ENCODE measurements at regions not wholly inside any gene's neighbourhood (a gene's known extent, or its start where the extent isn't known, plus 50 kb on each side); places are given as distances from the start of the nearest gene placed in this dataset.
A peak's percentile ranks its signal among the peaks of the same experiment; 100 is the strongest.

GRCh38 chr1:201755200-201755599, 73.8 kb upstream of the IPO9 start:
- no peak for FAIRE-seq
- H3K9me3 ChIP-seq (ENCODE audit: control insufficient read depth in 2 of 2, insufficient read depth in 1 of 2, low read depth in 1 of 2, low read length in 1 of 2) = no peaks in the 10 kb centered on the region
- H3K4me1 ChIP-seq (ENCODE audit: control insufficient read depth in 3 of 3, insufficient read depth in 2 of 3, low read depth in 1 of 3, low read length in 2 of 3) = peaks cover 0 to 5% (median 0%) of the 10 kb centered on the region in 3 donors
- H3K4me3 ChIP-seq (ENCODE audit: low read depth in 1 of 3, low read length in 3 of 3) = no peak overlapping the region
- no peak overlapping the region for H3K27ac ChIP-seq (ENCODE audit: low read depth in 1 of 3, low read length in 2 of 3)
- H3K27me3 ChIP-seq (ENCODE audit: control insufficient read depth in 3 of 3, insufficient read depth in 3 of 3, low read length in 3 of 3) = no peaks in the 10 kb centered on the region
- no peaks in the 10 kb centered on the region for H3K36me3 ChIP-seq (ENCODE audit: control insufficient read depth in 3 of 3, insufficient read depth in 2 of 3, low read depth in 1 of 3, low read length in 3 of 3)
- DNase-seq = no peak

- no peak overlapping the region for H3K27ac ChIP-seq (ENCODE audit: low read depth in 1 of 3, low read length in 2 of 3)
- FAIRE-seq (no peak), DNase-seq (no peak)
- H3K4me3 ChIP-seq (ENCODE audit: low read depth in 1 of 3, low read length in 3 of 3) = no peak overlapping the region
- no peaks in the 10 kb centered on the region for H3K9me3 ChIP-seq (ENCODE audit: control insufficient read depth in 2 of 2, insufficient read depth in 1 of 2, low read depth in 1 of 2, low read length in 1 of 2)
- H3K27me3 ChIP-seq (ENCODE audit: control insufficient read depth in 3 of 3, insufficient read depth in 3 of 3, low read length in 3 of 3) = no peaks in the 10 kb centered on the region
- H3K36me3 ChIP-seq (ENCODE audit: control insufficient read depth in 3 of 3, insufficient read depth in 2 of 3, low read depth in 1 of 3, low read length in 3 of 3) = no peaks in the 10 kb centered on the region
- peaks cover 0 to 5% (median 0%) of the 10 kb centered on the region in 3 donors for H3K4me1 ChIP-seq (ENCODE audit: control insufficient read depth in 3 of 3, insufficient read depth in 2 of 3, low read depth in 1 of 3, low read length in 2 of 3)
Observed at GRCh38 chr1:201756406-201756805, 72.6 kb upstream of the IPO9 start.

- Histone ChIP-seq H3K9me3 (ENCODE audit: control insufficient read depth in 2 of 2, insufficient read depth in 1 of 2, low read depth in 1 of 2, low read length in 1 of 2) (no peaks in the 10 kb centered on the region), H3K4me1 (ENCODE audit: control insufficient read depth in 3 of 3, insufficient read depth in 2 of 3, low read depth in 1 of 3, low read length in 2 of 3) (peaks cover 0 to 1% (median 0%) of the 10 kb centered on the region in 3 donors), H3K27me3 (ENCODE audit: control insufficient read depth in 3 of 3, insufficient read depth in 3 of 3, low read length in 3 of 3) (no peaks in the 10 kb centered on the region), H3K4me3 (ENCODE audit: low read depth in 1 of 3, low read length in 3 of 3) (no peak overlapping the region), H3K36me3 (ENCODE audit: control insufficient read depth in 3 of 3, insufficient read depth in 2 of 3, low read depth in 1 of 3, low read length in 3 of 3) (no peaks in the 10 kb centered on the region), H3K27ac (ENCODE audit: low read depth in 1 of 3, low read length in 2 of 3) (no peak overlapping the region)
- DNase-seq = no peak
- 82 to 84% (median 82%) methylated on average over 4 of the region's 4 CpGs for WGBS, 3 donors
- FAIRE-seq = no peak
Observed at GRCh38 chr1:201758499-201759050, 70.4 kb upstream of the IPO9 start.

DNA sequence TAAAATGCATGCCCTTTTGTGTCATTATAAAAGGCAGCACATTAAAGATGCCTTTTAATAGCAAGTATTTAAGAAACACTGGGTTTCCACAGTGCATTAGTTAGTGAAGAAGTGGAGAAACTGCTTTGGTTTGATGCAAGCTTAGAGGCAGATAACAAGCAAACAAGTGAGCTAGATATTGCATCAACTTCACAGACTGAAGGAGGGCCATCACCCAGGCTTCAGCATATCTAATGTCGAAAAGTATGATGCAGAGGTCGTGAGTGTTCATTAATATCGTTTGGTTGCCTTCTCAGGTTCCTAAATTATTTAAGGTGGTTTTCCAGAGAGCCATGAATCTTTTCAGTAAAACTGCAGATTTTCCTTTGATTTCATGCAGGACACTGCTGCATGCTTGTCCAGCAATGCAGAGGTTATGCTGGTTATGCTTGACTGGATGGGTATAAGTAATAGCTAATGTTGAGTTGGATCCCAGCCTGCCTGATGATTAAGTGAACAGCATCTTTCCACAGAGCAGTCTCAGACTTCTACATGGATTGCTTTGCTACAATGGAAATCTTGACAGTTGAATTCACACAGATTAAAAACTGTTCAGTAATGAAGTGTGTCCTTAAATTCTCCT, 69.7 kb upstream of the IPO9 start:
- Histone ChIP-seq H3K4me3 (ENCODE audit: low read depth in 1 of 3, low read length in 3 of 3) (no peak overlapping the region), H3K4me1 (ENCODE audit: control insufficient read depth in 3 of 3, insufficient read depth in 2 of 3, low read depth in 1 of 3, low read length in 2 of 3) (peaks cover 0 to 3% (median 0%) of the 10 kb centered on the region in 3 donors), H3K36me3 (ENCODE audit: control insufficient read depth in 3 of 3, insufficient read depth in 2 of 3, low read depth in 1 of 3, low read length in 3 of 3) (no peaks in the 10 kb centered on the region), H3K9me3 (ENCODE audit: control insufficient read depth in 2 of 2, insufficient read depth in 1 of 2, low read depth in 1 of 2, low read length in 1 of 2) (no peaks in the 10 kb centered on the region), H3K27me3 (ENCODE audit: control insufficient read depth in 3 of 3, insufficient read depth in 3 of 3, low read length in 3 of 3) (no peaks in the 10 kb centered on the region), H3K27ac (ENCODE audit: low read depth in 1 of 3, low read length in 2 of 3) (no peak overlapping the region)
- DNase-seq (no peak), FAIRE-seq (no peak)
- 70 to 79% (median 73%) methylated on average over 3 of the region's 3 CpGs for WGBS, 3 donors

DNA sequence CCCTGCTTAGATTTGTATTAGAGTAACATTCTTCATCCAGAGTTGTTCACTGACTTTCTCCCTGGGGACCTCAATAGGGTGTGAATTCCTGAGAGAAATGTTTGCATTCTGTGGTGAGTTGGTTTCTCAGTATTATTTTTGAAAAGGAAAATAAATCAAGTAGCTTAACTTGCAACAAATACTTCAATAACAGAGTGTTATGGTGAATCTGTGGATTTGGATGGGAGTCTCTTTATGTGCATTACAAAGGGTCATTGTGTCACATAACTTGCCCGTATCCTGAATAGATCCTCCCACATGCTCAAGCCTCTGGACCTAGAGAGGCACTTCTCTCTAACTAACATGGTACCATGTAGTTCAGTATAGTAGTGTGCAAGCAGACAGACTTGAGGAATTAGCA, 68.4 kb upstream of the IPO9 start:
- H3K27ac ChIP-seq (ENCODE audit: low read depth in 1 of 3, low read length in 2 of 3) = no peak overlapping the region
- H3K4me1 ChIP-seq (ENCODE audit: control insufficient read depth in 3 of 3, insufficient read depth in 2 of 3, low read depth in 1 of 3, low read length in 2 of 3) = peaks cover 0 to 3% (median 0%) of the 10 kb centered on the region in 3 donors
- WGBS, 3 donors = 84 to 95% (median 93%) methylated on average over 1 of the region's 1 CpG
- no peaks in the 10 kb centered on the region for H3K9me3 ChIP-seq (ENCODE audit: control insufficient read depth in 2 of 2, insufficient read depth in 1 of 2, low read depth in 1 of 2, low read length in 1 of 2)
- H3K36me3 ChIP-seq (ENCODE audit: control insufficient read depth in 3 of 3, insufficient read depth in 2 of 3, low read depth in 1 of 3, low read length in 3 of 3) = no peaks in the 10 kb centered on the region
- no peak overlapping the region for H3K4me3 ChIP-seq (ENCODE audit: low read depth in 1 of 3, low read length in 3 of 3)
- DNase-seq (no peak), FAIRE-seq (no peak)
- no peaks in the 10 kb centered on the region for H3K27me3 ChIP-seq (ENCODE audit: control insufficient read depth in 3 of 3, insufficient read depth in 3 of 3, low read length in 3 of 3)

DNA sequence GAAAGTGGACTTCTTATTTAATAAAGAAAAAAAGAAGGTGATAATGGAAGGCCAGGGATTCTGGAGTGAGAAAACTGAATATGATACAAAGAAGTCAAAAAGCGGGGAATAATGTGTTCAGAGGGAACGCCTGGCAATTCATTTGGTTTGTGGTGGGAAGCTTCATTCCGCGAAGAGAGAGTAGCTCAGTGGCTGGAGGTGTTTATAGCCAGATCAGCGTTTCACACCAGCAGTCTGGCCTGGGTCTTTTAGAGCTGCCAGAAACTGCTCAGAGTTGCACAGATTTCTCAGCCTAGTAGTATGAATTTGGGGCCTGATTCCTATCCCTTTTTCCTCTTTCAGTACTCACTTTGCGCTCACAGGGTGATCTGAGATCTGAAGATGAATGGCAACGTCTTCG, 67.8 kb upstream of the IPO9 start:
- DNase-seq (no peak), FAIRE-seq (no peak)
- Histone ChIP-seq H3K9me3 (ENCODE audit: control insufficient read depth in 2 of 2, insufficient read depth in 1 of 2, low read depth in 1 of 2, low read length in 1 of 2) (no peaks in the 10 kb centered on the region), H3K27me3 (ENCODE audit: control insufficient read depth in 3 of 3, insufficient read depth in 3 of 3, low read length in 3 of 3) (no peaks in the 10 kb centered on the region), H3K27ac (ENCODE audit: low read depth in 1 of 3, low read length in 2 of 3) (peak overlapping the region in 1 of 3 donors; percentile 3), H3K4me3 (ENCODE audit: low read depth in 1 of 3, low read length in 3 of 3) (no peak overlapping the region), H3K4me1 (ENCODE audit: control insufficient read depth in 3 of 3, insufficient read depth in 2 of 3, low read depth in 1 of 3, low read length in 2 of 3) (peaks cover 0 to 3% (median 0%) of the 10 kb centered on the region in 3 donors), H3K36me3 (ENCODE audit: control insufficient read depth in 3 of 3, insufficient read depth in 2 of 3, low read depth in 1 of 3, low read length in 3 of 3) (no peaks in the 10 kb centered on the region)
- WGBS, 3 donors = 75 to 94% (median 92%) methylated on average over 8 of the region's 8 CpGs

DNA sequence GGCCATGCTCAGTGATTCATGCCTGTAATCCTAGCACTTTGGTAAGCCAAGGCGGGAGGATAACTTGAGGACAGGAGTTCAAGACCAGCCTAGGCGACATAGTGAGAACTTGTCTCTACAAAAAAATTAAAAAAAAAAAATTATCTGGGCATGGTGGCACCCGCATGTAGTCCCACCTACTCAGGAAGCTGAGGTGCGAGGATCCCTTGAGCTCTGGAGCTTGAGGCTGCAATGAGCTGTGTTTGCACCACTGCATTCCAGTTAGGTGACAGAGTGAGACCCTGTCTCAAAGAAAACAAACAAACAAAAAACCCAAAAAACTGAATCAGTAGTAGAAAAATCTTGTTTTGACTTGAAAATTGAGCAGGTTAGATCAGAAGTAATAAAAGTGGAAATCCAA, 67.1 kb upstream of the IPO9 start:
- DNase-seq (no peak), FAIRE-seq (no peak)
- Histone ChIP-seq H3K4me3 (ENCODE audit: low read depth in 1 of 3, low read length in 3 of 3) (no peak overlapping the region), H3K9me3 (ENCODE audit: control insufficient read depth in 2 of 2, insufficient read depth in 1 of 2, low read depth in 1 of 2, low read length in 1 of 2) (no peaks in the 10 kb centered on the region), H3K36me3 (ENCODE audit: control insufficient read depth in 3 of 3, insufficient read depth in 2 of 3, low read depth in 1 of 3, low read length in 3 of 3) (no peaks in the 10 kb centered on the region), H3K27ac (ENCODE audit: low read depth in 1 of 3, low read length in 2 of 3) (no peak overlapping the region), H3K27me3 (ENCODE audit: control insufficient read depth in 3 of 3, insufficient read depth in 3 of 3, low read length in 3 of 3) (no peaks in the 10 kb centered on the region), H3K4me1 (ENCODE audit: control insufficient read depth in 3 of 3, insufficient read depth in 2 of 3, low read depth in 1 of 3, low read length in 2 of 3) (peaks cover 0 to 3% (median 0%) of the 10 kb centered on the region in 3 donors)
- WGBS, 3 donors = 93 to 97% (median 96%) methylated on average over 4 of the region's 4 CpGs

DNA sequence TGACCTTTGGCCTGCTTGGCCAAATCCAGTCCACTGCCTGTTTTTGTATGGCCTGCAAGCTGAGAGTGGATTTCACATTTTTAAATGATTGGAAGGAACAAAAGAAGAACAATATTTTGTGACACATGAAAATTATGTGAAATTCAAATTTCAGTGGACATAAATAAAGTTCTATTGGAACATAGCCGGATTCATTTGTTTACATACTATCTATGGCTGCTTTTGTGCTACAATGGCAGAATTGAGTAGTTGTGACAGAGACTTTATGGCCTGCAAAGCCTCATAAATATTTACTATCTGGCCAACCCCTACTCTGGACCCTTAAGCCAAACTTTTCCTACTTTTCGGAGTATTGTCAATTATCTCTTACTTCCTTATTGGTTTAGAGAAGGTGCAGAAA, 66.6 kb upstream of the IPO9 start:
- Histone ChIP-seq H3K27ac (ENCODE audit: low read depth in 1 of 3, low read length in 2 of 3) (no peak overlapping the region), H3K27me3 (ENCODE audit: control insufficient read depth in 3 of 3, insufficient read depth in 3 of 3, low read length in 3 of 3) (no peaks in the 10 kb centered on the region), H3K4me3 (ENCODE audit: low read depth in 1 of 3, low read length in 3 of 3) (no peak overlapping the region), H3K9me3 (ENCODE audit: control insufficient read depth in 2 of 2, insufficient read depth in 1 of 2, low read depth in 1 of 2, low read length in 1 of 2) (no peaks in the 10 kb centered on the region), H3K36me3 (ENCODE audit: control insufficient read depth in 3 of 3, insufficient read depth in 2 of 3, low read depth in 1 of 3, low read length in 3 of 3) (no peaks in the 10 kb centered on the region), H3K4me1 (ENCODE audit: control insufficient read depth in 3 of 3, insufficient read depth in 2 of 3, low read depth in 1 of 3, low read length in 2 of 3) (peaks cover 0 to 3% (median 0%) of the 10 kb centered on the region in 3 donors)
- WGBS, 3 donors = 74 to 91% (median 89%) methylated on average over 2 of the region's 2 CpGs
- no peak for FAIRE-seq
- DNase-seq = no peak

Measured in small intestine (tissue), 7 donors.